ENCODE measurements at regions not wholly inside any gene's neighbourhood (a gene's known extent, or its start where the extent isn't known, plus 50 kb on each side); places are given as distances from the start of the nearest gene placed in this dataset.
"Not testable (repeated sequence)": the region's sequence is repeated elsewhere in the genome, so short reads cannot be mapped to it uniquely, and the experiment has no call there.

DNA sequence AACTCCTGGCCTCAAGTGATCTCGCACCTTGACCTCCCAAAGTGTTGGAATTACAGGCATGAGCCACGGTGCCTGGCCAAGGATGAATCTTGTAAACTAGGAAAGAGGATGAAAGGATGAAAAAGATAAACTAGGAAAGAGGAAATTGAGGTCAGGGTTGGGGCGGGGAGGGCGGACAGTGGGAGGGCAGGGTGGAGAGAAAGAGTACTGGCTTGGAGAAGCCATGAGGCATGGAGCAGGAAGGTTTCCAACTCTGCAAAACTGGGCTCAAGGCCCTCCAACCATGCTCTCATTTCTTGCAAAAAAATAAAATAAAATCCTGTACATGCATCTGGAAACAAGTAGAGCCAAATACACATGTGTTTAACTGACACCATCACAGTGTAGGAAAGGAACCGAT, 256.6 kb upstream of the SGK1 start:
- Histone ChIP-seq H3K79me2 (ENCODE audit: control insufficient read depth, insufficient read depth, low read length) (no peaks in the 10 kb centered on the region), H3K4me1 (ENCODE audit: control insufficient read depth, extremely low read depth, insufficient read depth, low read length) (no peaks in the 10 kb centered on the region), H4K20me1 (ENCODE audit: control insufficient read depth, extremely low read depth, insufficient read depth, low read length) (no peaks in the 10 kb centered on the region), H2AFZ (ENCODE audit: low read length) (no peak overlapping the region), H3K27me3 (ENCODE audit: control insufficient read depth, insufficient read depth, low read length) (no peaks in the 10 kb centered on the region), H3K36me3 (ENCODE audit: control insufficient read depth, insufficient read depth, low read length) (no peaks in the 10 kb centered on the region), H3K9me3 (ENCODE audit: control insufficient read depth, insufficient read depth, low read depth, low read length) (no peaks in the 10 kb centered on the region), H3K4me2 (ENCODE audit: extremely low read depth, insufficient read depth, low read length) (no peak overlapping the region), H3K27ac (ENCODE audit: insufficient read depth, low read length) (no peak overlapping the region), H3K9ac (ENCODE audit: insufficient read depth, low read length) (no peak overlapping the region), H3K4me3 (replicated peaks in 1 of 4; ENCODE audit: control extremely low read depth in 1 of 4, insufficient read depth in 1 of 4, low read depth in 3 of 4, low read length in 4 of 4) (no peak overlapping the region)
- no peak for DNase-seq (ENCODE audit: low read depth in 2 of 2)
- TF ChIP-seq, protein P1, sequence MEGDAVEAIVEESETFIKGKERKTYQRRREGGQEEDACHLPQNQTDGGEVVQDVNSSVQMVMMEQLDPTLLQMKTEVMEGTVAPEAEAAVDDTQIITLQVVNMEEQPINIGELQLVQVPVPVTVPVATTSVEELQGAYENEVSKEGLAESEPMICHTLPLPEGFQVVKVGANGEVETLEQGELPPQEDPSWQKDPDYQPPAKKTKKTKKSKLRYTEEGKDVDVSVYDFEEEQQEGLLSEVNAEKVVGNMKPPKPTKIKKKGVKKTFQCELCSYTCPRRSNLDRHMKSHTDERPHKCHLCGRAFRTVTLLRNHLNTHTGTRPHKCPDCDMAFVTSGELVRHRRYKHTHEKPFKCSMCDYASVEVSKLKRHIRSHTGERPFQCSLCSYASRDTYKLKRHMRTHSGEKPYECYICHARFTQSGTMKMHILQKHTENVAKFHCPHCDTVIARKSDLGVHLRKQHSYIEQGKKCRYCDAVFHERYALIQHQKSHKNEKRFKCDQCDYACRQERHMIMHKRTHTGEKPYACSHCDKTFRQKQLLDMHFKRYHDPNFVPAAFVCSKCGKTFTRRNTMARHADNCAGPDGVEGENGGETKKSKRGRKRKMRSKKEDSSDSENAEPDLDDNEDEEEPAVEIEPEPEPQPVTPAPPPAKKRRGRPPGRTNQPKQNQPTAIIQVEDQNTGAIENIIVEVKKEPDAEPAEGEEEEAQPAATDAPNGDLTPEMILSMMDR (conservative IDR thresholded peaks at IDR 0.05 in 1 of 2, IDR thresholded peaks at IDR 0.05 in 1 of 2; ENCODE audit: low read depth in 1 of 2, low read length in 2 of 2), result no peak
- TF ChIP-seq EZH2 (IDR thresholded peaks at IDR 0.05; ENCODE audit: low read length, missing control alignments), result no peak

GRCh38 chr6:134569996-134570395, 252.1 kb upstream of the SGK1 start:
- H3K27ac ChIP-seq (ENCODE audit: insufficient read depth, low read length); H3K79me2 ChIP-seq (ENCODE audit: control insufficient read depth, insufficient read depth, low read length); H3K9ac ChIP-seq (ENCODE audit: insufficient read depth, low read length); DNase-seq (ENCODE audit: low read depth in 2 of 2); H3K36me3 ChIP-seq (ENCODE audit: control insufficient read depth, insufficient read depth, low read length); H2AFZ ChIP-seq (ENCODE audit: low read length); H3K4me2 ChIP-seq (ENCODE audit: extremely low read depth, insufficient read depth, low read length); H3K4me1 ChIP-seq (ENCODE audit: control insufficient read depth, extremely low read depth, insufficient read depth, low read length); H4K20me1 ChIP-seq (ENCODE audit: control insufficient read depth, extremely low read depth, insufficient read depth, low read length); H3K27me3 ChIP-seq (ENCODE audit: control insufficient read depth, insufficient read depth, low read length); H3K4me3 ChIP-seq (replicated peaks in 1 of 4; ENCODE audit: control extremely low read depth in 1 of 4, insufficient read depth in 1 of 4, low read depth in 3 of 4, low read length in 4 of 4); H3K9me3 ChIP-seq (ENCODE audit: control insufficient read depth, insufficient read depth, low read depth, low read length): not testable (repeated sequence)

DNA sequence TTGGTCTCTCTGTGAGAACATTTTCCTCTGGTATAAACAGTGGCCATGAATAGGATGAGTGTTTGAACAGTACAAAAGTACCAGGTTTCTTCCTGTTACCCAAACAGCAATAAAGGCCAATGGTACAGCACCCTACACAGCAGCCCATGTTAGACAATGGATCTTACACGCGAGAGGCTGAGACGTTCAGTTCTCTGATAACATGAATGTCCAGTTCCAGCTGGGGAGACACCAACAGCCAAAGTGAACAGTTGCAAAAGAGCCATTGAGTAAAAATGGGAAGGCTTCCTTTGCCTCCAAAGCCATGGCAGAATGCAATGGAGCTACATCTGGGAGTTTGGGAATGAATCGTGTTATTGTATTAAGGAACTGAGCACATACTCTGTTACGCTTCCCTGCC, 246.8 kb upstream of the SGK1 start:
- no peak overlapping the region for H2AFZ ChIP-seq (ENCODE audit: low read length)
- H3K4me2 ChIP-seq (ENCODE audit: extremely low read depth, insufficient read depth, low read length), result no peak overlapping the region
- no peaks in the 10 kb centered on the region for H3K79me2 ChIP-seq (ENCODE audit: control insufficient read depth, insufficient read depth, low read length)
- no peak overlapping the region for H3K9ac ChIP-seq (ENCODE audit: insufficient read depth, low read length)
- no peak overlapping the region for H3K4me3 ChIP-seq (replicated peaks in 1 of 4; ENCODE audit: control extremely low read depth in 1 of 4, insufficient read depth in 1 of 4, low read depth in 3 of 4, low read length in 4 of 4)
- H3K4me1 ChIP-seq (ENCODE audit: control insufficient read depth, extremely low read depth, insufficient read depth, low read length), result no peaks in the 10 kb centered on the region
- no peak for DNase-seq (ENCODE audit: low read depth in 2 of 2)
- H3K9me3 ChIP-seq (ENCODE audit: control insufficient read depth, insufficient read depth, low read depth, low read length), result no peaks in the 10 kb centered on the region
- TF ChIP-seq EZH2 (IDR thresholded peaks at IDR 0.05; ENCODE audit: low read length, missing control alignments), result no peak
- TF ChIP-seq, protein P1 (conservative IDR thresholded peaks at IDR 0.05 in 1 of 2, IDR thresholded peaks at IDR 0.05 in 1 of 2; ENCODE audit: low read depth in 1 of 2, low read length in 2 of 2), result no peak
- H4K20me1 ChIP-seq (ENCODE audit: control insufficient read depth, extremely low read depth, insufficient read depth, low read length), result no peaks in the 10 kb centered on the region
- H3K36me3 ChIP-seq (ENCODE audit: control insufficient read depth, insufficient read depth, low read length), result no peaks in the 10 kb centered on the region
- no peak overlapping the region for H3K27ac ChIP-seq (ENCODE audit: insufficient read depth, low read length)
- H3K27me3 ChIP-seq (ENCODE audit: control insufficient read depth, insufficient read depth, low read length), result no peaks in the 10 kb centered on the region

DNA sequence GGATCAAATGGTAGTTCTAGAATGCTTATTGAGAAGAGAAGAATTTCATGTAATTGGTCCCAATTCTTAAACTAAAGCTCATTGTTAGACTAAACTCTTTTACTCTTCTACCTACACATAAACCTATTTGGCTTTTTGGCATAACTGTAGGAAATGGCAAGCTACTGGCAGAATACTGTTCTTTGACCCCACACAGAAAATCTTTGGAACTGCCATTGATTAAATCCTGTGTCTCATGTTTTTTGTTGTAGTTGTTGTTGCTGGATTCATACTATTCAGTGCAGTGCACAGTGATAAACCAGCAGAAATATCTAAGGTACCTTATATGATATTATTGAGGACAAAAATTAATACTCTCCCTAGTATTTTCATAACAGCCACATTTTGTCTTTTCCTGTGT, 242.1 kb upstream of the SGK1 start:
- Histone ChIP-seq H3K4me2 (ENCODE audit: extremely low read depth, insufficient read depth, low read length) (no peak overlapping the region), H3K27me3 (ENCODE audit: control insufficient read depth, insufficient read depth, low read length) (no peaks in the 10 kb centered on the region), H2AFZ (ENCODE audit: low read length) (no peak overlapping the region), H4K20me1 (ENCODE audit: control insufficient read depth, extremely low read depth, insufficient read depth, low read length) (no peaks in the 10 kb centered on the region), H3K27ac (ENCODE audit: insufficient read depth, low read length) (no peak overlapping the region), H3K4me3 (replicated peaks in 1 of 4; ENCODE audit: control extremely low read depth in 1 of 4, insufficient read depth in 1 of 4, low read depth in 3 of 4, low read length in 4 of 4) (no peak overlapping the region), H3K79me2 (ENCODE audit: control insufficient read depth, insufficient read depth, low read length) (no peaks in the 10 kb centered on the region), H3K4me1 (ENCODE audit: control insufficient read depth, extremely low read depth, insufficient read depth, low read length) (no peaks in the 10 kb centered on the region), H3K9me3 (ENCODE audit: control insufficient read depth, insufficient read depth, low read depth, low read length) (no peaks in the 10 kb centered on the region), H3K36me3 (ENCODE audit: control insufficient read depth, insufficient read depth, low read length) (no peaks in the 10 kb centered on the region), H3K9ac (ENCODE audit: insufficient read depth, low read length) (no peak overlapping the region)
- TF ChIP-seq, protein P1 (conservative IDR thresholded peaks at IDR 0.05 in 1 of 2, IDR thresholded peaks at IDR 0.05 in 1 of 2; ENCODE audit: low read depth in 1 of 2, low read length in 2 of 2), result no peak
- TF ChIP-seq EZH2 (IDR thresholded peaks at IDR 0.05; ENCODE audit: low read length, missing control alignments), result no peak
- no peak for DNase-seq (ENCODE audit: low read depth in 2 of 2)
